ENCODE measurements at regions not wholly inside any gene's neighbourhood (a gene's known extent, or its start where the extent isn't known, plus 50 kb on each side); places are given as distances from the start of the nearest gene placed in this dataset.
A peak's percentile ranks its signal among the peaks of the same experiment; 100 is the strongest.

DNA sequence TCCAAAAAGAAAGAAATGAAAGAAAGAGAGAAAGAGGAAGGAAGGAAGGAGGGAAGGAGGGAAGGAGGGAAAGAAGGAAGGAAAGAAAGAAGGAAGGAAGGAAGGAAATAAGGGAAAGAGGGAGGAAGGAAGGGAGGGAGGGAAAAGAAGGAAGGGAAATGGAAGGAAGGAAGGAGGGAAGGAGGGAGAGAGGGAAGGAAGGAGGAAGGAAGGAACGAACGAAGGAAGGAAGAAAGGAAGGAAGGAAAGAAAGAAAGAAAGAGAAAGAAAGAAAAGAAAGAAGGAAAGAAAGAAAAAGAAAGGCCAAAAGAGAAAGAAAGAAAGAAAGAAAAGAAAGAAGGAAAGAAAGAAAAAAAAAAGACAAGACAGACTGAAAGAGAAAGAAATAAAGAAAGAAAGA, 263.9 kb upstream of the ATP10B start:
- FAIRE-seq: no peak

DNA sequence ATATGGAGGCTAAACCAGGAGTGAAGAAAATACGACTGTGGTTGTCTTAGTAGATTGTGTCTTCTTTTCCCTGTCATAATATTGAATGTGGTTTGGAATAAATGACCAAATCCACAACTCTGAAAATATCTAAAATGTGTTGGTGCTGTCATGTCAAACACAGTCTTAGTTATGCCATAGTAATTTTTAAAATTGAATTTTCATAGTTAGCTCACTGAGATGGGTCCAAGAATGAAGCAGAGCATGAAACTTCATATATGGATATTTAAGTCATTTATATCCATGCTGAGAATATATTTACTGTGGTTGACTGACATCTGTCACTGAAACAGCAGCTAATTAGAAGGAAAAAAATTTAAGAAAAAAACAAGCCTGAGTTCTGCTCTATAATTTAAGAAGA, 260.4 kb upstream of the ATP10B start:
- no peak for FAIRE-seq

DNA sequence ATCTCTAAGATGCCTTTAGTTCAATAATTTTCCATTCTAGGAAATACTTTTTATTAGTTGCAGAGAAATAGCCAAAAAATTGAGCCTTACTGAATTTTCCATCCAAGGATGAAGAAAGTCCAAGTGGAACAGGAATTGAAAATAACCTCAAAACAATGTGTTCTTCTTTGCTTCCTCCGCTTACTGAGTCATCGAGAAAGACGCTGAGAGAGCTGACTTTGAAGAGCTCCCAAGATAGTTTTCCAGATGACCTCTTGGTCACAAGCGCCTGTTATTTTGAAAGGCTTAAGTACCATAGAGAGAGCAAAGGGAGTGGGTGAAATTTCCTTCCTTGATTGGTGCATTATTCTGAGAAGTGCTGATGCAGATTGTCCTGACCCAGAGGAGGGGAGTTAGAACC, 253.5 kb upstream of the ATP10B start:
- FAIRE-seq: peak; percentile 37

DNA sequence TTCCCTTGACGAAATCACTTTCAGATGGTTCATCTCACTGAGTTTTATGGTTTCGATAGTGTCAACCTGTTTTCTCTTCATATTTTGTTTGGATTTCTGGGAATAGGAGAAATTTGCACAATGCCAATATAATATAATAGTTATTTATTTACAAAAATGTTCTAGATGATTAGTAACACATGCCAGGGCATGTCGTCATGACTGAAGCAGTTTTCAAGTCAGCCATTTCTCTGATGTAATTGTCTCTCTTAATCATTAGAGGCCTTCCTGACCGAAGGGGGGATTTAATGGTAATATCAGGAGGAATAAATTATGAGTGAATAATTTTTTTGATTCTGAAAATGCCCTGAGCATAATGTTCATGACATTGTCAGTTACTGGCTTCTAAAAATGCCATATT, 246.5 kb upstream of the ATP10B start:
- FAIRE-seq: no peak

DNA sequence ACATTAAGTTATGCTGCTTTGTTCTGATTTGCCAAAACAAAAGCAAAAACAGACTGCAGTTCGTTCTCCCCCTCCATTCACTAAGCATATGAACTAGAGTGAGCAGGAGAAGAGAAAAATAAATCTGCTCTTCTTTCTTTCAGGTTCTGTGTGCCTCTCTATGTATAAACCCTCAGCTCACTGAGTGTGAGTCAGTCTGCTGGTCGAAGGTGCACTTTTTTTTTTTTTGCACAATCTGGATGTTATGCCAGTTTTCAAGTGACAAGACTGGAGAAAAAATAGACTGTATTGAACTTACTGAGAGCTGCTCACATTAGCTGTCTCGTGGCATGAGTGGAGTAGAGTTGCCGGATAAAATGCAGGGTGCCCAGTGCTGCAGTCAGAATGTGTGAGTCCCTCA, 244.6 kb upstream of the ATP10B start:
- FAIRE-seq: no peak

DNA sequence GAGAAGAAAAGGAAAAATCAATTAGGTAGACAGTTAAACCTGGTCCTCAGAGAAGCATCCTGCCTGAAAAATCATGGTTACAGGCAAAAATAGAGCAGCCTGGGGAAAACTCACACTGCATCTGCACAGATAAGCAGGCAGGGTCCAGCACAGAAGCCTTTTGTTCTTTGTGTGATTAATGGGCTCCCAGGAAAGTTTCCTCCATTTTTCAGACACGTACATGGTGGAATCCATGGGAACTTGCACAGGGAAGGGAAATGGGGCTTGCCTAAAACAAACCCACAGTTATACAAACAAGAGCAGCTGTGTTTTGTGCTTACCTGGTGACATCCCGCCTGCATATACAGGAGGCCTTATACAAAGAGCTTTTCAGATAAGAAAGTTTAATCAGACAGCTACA, 243.9 kb upstream of the ATP10B start:
- no peak for FAIRE-seq

DNA sequence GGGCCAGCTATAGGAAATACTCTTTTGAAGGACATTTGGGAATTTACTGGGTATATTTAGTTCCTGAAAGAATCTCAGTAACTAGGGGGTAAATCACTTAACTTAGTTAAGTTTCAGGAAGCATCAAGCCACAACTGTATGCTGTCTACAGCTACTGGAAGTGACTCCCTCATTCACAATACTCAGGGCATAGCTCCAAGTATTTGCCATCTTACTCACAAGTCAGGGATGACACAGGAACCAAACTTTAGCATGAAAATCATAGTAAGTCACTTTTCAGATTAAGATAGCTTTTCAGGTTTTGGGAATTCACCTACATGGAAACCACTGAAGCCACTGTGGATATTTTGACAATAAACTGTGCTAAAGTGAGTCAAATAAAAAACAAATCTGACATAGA, 242.4 kb upstream of the ATP10B start:
- FAIRE-seq: no peak

DNA sequence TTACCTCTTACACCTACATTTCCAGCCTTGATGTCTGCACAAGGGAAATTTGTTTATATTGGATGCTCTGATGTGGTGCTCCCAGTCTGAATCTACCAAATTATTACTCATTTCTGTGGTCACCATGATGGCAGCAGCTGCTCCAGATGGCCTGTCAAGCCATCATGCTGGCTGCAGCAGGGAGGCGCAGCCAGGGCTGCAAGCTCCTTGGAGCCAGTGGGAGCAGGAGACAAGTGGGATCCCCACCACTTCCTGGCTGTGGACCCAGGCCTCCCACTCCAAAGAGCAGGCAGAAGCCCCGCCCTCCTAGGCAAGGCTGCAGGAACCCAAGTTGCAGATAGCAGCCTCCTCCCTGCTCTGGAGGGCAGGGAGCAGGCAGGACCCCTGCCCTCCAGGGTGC, 241.1 kb upstream of the ATP10B start:
- no peak for FAIRE-seq

DNA sequence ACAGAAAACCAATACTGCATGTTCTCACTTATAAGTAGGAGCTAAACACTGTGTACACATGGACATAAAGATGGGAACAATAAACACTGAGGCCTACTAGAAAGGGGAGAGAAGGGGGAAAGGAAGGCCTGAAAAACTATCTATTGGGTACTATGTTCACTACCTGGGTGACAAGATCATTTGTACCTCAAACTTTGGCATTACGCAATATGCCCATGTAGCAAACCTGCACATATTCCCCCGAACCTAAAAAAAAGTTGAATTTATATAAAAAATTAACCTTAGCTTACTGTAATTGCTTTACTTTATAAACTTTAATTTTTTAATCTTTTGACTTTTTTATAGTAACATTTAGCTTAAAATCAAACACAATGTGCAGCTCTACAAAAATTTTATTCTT, 237.6 kb upstream of the ATP10B start:
- peak; percentile 26 for FAIRE-seq

DNA sequence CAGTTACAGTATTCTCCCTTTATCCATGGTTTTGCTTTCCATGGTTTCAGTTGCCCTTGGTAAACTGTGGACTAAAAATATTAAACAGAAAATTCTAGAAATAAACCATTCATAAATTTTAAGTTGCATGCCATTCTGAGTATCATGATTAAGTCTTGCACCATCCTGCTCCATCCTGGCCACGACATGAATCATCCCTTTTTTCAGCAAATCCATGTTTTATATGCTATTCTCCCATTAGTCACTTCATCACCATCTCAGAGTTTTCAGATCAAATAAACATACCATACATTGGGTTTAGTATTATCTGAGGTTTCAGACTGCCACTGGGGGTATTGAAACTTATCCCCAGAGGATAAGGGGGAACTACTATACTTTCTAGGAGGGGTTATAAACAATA, 234.4 kb upstream of the ATP10B start:
- FAIRE-seq: no peak

DNA sequence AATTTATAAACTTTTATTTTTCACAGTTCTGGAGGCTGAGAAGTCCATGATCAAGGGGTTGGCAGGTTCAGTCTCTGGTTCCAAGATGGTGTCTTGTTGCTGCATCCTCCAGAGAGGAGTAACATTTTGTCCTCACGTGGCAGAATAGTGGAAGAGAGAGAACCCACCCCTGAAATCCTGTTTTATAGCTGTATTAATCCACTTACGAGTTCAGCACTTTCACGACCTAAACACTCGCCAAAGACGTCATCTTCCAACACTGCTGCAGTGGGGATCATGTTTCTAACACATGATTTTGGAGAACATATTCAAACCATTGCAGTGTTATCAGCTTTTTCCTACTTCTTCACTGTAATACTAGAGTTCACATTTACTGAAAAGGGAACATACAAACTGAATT, 233.0 kb upstream of the ATP10B start:
- FAIRE-seq: no peak

DNA sequence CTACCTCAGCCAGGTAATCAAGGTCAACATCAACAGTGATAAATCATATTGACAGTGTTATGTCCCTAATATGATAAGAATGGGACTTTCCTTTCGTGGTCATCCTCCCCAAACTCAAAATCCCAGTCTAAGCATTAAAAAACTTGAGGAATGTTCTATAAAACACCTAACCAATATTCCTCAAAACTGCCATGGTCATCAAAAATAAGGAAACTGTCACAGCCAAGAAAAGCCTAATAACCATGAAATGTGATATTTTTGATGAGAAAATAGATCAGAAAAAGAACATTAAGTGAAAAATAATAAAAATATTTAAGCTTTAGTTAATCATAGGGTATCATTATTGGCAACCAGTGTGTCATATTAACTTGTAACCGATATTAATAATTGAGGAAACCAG, 232.1 kb upstream of the ATP10B start:
- no peak for FAIRE-seq

DNA sequence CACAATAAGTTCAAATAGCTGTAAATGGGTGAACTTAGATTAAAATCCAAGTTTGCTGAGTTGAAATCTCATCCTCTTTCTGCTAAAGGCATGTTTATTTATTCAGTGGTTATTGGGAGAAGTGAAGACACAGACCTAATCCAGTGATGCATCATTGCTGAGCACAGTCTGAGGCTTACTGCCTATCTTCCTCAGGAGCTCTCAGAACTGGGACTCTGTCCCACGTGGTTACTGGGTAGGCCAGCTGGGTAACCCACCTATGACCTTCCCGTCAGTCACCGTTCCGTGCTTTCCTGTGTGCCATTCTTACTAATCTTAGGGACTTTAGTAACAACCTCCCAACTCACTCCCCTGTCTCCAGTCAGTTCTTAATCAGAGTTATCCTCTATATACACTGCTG, 226.8 kb upstream of the ATP10B start:
- no peak for FAIRE-seq

DNA sequence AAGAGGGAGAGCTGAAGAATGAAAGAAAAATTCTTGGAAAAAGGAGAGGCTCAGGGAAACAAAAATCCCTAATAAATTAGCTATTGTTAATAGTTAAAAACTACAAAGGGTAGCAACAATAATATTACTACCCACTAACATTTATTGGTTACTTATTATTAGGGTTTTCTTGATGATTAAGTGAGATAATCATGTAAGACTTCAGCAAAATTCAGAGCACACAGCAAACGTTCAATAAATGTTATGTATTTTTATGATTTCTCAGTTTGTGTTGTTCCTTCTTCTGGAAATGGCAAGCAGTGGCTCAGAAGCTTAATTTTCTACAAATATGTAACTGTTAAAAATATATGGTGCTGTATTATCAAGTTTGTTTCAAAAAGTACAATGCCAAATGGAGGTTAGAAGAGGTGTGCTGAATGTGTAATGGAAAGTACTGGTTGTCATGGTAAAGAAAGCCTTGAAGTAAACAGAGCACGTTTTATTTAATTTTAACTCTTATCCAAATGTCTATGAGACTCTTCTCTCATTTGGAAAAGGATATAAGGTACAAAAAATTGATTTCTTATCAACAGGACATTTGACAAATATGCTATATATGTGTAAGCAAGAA, 226.0 kb upstream of the ATP10B start:
- no peak for FAIRE-seq

DNA sequence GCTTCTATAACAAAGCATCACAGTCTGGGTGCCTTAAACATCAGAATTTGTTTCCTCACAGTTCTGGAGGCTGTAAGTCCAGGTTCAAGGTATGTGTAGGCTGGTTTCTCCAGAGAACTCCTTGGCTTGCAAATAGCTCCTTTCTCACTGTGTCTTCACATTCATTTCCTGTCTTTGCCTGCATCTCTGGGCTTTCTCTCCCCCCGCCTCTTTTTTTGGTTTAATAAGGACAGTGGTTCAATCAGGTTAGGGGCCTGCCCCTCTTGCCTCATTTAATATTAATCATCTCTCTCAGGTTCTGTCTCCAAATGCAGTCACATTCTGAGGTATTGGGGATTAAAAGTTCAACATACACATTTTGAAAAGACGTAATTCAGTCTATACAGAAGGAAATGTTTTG, 225.5 kb upstream of the ATP10B start:
- no peak for FAIRE-seq

DNA sequence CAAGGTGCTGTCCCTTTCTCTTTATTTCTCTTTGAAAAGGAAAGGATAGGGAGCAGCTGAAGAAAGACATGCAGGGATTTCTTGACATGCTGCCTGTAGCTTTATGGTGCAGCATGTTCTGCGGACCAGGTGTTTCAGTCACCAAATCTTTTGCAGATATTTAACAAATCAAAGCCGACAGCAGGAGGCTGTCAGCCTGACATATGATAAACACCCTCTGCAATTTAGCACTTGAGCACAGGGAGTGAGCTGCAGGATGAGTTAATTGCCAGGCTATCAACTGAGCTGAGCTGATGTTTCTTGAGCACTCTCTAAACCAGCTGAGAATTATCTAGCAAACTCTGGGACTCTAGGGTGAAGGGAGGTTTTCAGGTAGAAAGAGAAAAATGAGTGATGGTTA, 212.8 kb upstream of the ATP10B start:
- no peak for FAIRE-seq

DNA sequence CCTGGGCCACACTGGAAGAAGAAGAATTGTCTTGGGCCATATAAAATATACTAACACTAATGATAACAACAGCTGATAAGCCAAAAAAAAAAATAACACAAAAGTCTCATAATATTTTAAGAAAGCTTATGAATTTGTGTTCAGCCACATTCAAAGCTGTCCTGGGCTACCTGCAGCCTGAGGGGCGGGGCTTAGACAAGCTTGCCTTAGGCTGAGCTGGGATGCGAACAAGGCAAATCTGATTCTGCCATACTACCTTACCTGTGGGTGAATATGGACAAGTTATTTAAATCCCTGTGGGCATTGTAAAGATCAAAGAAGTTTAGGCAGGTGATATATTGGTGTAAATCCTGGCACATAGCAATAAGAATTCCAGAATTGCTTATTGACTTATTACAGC, 212.3 kb upstream of the ATP10B start:
- FAIRE-seq: no peak

DNA sequence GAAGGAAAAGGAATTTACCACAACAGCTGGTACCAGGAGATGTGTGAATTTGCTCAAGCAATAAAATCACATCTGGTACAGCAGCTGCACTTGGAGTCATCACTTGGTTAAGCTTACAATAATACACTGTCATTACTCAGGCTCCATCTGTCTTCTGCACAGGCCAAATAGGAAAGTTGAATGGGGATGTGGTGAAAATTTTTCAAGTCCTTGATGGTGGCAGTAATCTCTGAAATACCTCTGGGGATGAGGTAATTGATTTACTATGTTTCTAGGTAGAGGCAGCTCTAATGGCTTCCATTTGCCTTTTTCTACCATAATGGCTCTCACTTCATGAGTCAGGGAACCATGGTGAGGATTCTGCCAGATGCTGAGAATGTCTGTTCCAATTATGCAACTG, 206.8 kb upstream of the ATP10B start:
- no peak for FAIRE-seq

DNA sequence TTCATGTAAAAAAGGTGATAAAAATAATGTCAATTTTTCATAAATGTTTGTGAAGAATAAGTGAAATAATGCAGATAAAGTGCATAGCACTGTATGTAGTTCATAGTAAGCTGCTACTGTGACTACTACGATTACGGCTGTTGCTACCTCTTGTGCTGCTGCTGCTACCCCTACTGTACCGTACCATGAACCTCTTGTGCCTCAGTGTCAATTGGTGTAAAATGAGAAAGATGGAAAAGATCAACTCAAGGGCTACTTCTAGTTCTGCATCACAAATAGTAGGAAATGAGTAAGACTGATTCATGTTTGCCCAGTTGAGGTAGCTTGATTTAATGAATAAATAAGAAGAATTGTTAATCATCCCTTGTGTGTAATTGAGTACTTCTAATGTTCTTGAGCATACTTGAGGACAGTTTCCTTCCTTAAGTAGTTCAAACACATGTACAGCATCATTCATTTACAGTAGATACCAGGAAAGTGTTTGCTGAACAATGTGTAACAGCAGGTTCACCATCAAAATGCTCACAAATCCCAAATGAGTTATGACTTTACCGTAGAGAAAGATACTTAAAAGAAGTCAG, 200.0 kb upstream of the ATP10B start:
- FAIRE-seq: no peak

DNA sequence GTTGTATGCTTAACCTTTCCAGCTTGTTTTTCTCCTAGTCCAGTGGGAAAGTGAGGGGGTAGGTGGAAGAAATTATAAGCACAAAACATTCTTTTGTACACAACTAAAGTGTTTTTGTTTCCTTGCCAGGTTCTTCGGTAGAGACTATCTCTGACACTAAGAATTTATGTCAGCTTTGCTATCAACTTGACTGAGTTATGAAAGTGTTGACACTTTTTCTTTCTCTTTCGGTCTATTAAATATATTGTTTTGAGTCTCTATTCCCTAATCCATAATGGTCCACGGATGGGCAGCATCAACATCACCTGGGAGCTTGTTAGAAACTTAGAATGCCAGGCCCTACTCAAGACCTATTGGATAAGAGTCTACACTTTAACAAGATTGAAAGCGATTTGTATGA, 195.0 kb upstream of the ATP10B start:
- no peak for FAIRE-seq

DNA sequence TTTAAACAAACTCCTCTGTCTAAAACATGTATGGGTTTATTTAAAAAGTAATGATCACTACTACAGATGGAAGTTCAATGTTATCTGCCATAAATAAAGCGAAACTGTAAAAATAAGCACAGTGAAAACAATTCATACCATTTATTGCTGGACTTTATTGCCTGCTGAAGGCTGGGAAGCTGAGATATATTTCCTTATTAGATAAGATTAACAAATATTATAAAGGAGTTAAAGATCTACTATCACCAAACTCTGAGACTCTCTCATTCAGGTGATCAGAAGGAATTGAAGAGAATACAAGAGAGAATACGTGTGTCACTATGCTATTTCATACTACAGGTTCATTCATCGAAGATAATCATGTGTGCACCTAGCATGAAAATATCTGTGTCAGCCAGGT, 190.9 kb upstream of the ATP10B start:
- FAIRE-seq: no peak

DNA sequence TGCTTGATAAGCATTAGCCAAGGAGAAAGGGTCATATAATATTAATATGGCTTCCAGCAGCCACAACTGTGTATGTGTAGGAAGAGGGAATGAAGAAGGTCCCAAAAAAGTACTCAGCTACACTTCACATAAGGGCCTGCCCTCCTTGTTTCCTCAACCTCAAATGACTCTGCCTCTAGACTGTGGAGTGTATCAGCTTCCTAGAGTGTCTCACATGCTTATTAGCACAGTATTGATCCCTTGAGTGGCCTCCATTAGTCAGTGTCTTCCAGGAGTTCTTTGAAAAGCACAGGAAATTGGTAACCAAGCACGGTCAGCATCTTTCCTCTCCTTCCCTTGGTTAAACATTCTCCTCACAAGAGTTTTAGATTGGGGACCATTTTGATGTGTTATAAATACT, 190.4 kb upstream of the ATP10B start:
- FAIRE-seq: no peak

DNA sequence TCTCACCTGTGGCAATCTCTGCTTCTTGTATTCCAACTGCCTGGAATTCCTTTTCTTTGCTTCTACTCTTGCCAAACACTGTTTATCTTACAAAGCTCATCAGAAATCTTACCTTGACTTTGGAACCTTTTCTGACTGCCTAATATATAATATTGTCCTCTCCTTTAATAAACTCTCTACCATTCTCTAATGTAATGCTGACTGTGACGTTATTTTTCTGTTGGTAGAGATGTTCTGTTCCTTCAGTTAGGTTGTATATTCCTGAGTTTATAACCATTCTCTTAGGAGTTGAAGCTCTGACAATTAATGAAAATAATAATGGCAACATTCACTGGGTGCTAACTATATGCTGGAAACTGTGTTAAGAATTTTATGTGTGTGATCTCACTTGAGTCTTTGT, 188.8 kb upstream of the ATP10B start:
- no peak for FAIRE-seq

DNA sequence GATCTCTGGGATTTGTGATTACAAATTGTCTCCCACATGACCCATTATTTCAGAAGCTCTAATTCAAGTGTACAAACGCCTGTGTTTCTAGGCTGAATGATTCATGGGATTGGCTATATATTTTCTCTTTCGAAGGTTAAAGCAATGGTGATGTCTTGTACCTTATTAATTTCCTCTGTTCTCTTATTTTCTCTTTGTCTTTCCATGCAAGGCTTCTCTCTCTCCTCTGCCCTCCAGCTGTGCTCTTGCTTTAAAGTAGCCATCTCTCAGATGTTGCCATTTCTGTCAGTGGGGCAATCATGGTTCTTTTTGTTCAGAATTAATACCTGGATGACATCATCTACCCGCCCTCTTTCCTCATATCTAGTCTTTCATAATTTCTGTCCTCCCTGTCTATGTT, 184.3 kb upstream of the ATP10B start:
- FAIRE-seq: no peak

DNA sequence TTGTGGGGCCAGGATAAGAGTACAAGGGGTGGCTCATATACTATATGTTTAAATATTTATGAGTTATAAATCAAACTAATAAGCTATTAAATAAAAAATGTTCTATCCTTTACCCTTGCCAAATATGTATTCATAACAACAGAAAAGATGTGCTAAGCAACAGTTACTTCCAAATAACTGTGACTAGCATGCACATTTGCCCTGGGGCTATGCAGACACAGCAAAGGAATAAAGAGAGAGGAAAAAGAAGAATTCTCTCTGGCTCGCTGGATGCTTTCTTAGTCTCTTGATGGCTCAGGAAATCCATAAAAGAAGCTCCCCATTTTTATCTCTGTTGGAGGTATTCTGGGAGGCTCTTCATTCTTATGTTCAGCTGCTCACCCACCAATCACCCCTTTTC, 182.4 kb upstream of the ATP10B start:
- FAIRE-seq: no peak

DNA sequence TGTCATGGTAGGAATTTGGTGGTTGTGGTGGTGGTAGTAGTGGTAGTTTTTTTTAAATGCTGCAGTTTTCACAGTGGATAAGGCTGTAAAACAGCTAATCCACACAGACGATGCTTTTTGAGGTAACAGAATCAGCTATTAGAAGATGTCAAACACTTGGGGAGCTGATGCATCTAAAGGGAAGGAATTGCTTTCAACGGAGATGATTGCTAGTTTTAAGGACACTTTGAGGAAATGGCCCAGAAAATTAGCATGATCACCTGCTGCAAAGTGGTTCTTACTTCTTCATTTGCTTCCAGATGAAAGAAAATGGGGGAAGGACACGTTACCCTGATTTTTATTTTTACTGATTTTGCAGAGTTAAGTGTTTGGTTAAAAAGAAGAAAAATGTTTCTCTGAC, 178.2 kb upstream of the ATP10B start:
- FAIRE-seq: no peak

All from endometrium (tissue), 2 donors.